Ishikawa (cell line): ENCODE measurements at regions not wholly inside any gene's neighbourhood (a gene's known extent, or its start where the extent isn't known, plus 50 kb on each side); places are given as distances from the start of the nearest gene placed in this dataset.

Source experiments
- CEBPB ChIP-seq: IDR thresholded peaks from 2 replicates; pipeline ENCODE4 v1.6.1; 2012
- CREB1 ChIP-seq: IDR thresholded peaks from 2 replicates; pipeline ENCODE4 v1.6.1; 2012; ENCODE audit warnings: low read depth
- EGR1 ChIP-seq: IDR thresholded peaks from 2 replicates; pipeline ENCODE4 v1.6.1; 2012
- EP300 ChIP-seq: IDR thresholded peaks from 2 replicates; pipeline ENCODE4 v1.6.1; 2012; ENCODE audit warnings: borderline replicate concordance
- FOXM1 ChIP-seq: IDR thresholded peaks from 2 replicates; pipeline ENCODE4 v1.6.1; 2012; ENCODE audit warnings: low read depth, borderline replicate concordance
- NFIC ChIP-seq: IDR thresholded peaks from 2 replicates; pipeline ENCODE4 v1.6.1; 2012
- RAD21 ChIP-seq: IDR thresholded peaks from 2 replicates; pipeline ENCODE4 v1.6.1; 2012; ENCODE audit warnings: low read depth
- TAF1 ChIP-seq: IDR thresholded peaks from 2 replicates; pipeline ENCODE4 v1.6.1; 2012; ENCODE audit warnings: low read depth, mild to moderate bottlenecking
- TCF12 ChIP-seq: IDR thresholded peaks from 2 replicates; pipeline ENCODE4 v1.6.1; 2012; ENCODE audit warnings: low read depth
- TEAD4 ChIP-seq: IDR thresholded peaks from 2 replicates; pipeline ENCODE4 v1.6.1; 2012
- YY1 ChIP-seq: IDR thresholded peaks from 2 replicates; pipeline ENCODE4 v1.6.1; 2012; ENCODE audit warnings: low read depth
- ZBTB7A ChIP-seq: IDR thresholded peaks from 2 replicates; pipeline ENCODE4 v1.6.1; 2012; ENCODE audit warnings: low read depth
- TF ChIP-seq, protein P1 (sequence below): IDR thresholded peaks from 2 replicates; pipeline ENCODE4 v1.6.1; 2012; ENCODE audit warnings: low read depth, mild to moderate bottlenecking
- TF ChIP-seq, protein P2 (sequence below): IDR thresholded peaks from 2 replicates; pipeline ENCODE4 v1.6.1; 2012
- TF ChIP-seq, protein P3 (sequence below): IDR thresholded peaks from 2 replicates; pipeline ENCODE4 v1.6.1; 2012

DNA sequence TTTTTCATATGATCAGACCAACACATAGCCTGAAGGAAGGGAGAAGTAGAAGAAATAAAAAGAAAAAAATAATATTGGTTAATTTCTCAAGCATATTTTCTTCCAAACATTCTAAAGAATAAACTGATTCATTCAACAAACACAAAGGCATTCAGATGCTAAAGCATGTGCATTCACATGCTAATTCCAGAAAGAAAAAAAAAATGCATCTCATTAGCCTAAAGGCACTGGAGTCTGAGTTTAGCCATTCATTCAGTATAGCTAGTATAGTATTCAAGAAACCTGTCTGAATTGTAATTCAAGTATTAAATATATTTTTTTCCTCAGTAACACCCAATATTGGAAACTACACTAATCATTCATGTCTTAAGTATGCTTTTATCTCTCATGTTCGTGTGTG is 61.0 kb upstream of the FER start:
- TF ChIP-seq, protein P1, sequence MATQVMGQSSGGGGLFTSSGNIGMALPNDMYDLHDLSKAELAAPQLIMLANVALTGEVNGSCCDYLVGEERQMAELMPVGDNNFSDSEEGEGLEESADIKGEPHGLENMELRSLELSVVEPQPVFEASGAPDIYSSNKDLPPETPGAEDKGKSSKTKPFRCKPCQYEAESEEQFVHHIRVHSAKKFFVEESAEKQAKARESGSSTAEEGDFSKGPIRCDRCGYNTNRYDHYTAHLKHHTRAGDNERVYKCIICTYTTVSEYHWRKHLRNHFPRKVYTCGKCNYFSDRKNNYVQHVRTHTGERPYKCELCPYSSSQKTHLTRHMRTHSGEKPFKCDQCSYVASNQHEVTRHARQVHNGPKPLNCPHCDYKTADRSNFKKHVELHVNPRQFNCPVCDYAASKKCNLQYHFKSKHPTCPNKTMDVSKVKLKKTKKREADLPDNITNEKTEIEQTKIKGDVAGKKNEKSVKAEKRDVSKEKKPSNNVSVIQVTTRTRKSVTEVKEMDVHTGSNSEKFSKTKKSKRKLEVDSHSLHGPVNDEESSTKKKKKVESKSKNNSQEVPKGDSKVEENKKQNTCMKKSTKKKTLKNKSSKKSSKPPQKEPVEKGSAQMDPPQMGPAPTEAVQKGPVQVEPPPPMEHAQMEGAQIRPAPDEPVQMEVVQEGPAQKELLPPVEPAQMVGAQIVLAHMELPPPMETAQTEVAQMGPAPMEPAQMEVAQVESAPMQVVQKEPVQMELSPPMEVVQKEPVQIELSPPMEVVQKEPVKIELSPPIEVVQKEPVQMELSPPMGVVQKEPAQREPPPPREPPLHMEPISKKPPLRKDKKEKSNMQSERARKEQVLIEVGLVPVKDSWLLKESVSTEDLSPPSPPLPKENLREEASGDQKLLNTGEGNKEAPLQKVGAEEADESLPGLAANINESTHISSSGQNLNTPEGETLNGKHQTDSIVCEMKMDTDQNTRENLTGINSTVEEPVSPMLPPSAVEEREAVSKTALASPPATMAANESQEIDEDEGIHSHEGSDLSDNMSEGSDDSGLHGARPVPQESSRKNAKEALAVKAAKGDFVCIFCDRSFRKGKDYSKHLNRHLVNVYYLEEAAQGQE = no peak
- no peak for TF ChIP-seq TEAD4
- TF ChIP-seq RAD21 = no peak
- no peak for TF ChIP-seq CREB1
- TF ChIP-seq FOXM1 = no peak
- TF ChIP-seq ZBTB7A = no peak
- no peak for TF ChIP-seq TAF1
- TF ChIP-seq TCF12 = no peak
- TF ChIP-seq YY1 = no peak
- TF ChIP-seq NFIC = no peak
- TF ChIP-seq, protein P2, sequence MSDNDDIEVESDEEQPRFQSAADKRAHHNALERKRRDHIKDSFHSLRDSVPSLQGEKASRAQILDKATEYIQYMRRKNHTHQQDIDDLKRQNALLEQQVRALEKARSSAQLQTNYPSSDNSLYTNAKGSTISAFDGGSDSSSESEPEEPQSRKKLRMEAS = no peak
- no peak for TF ChIP-seq EP300
- no peak for TF ChIP-seq EGR1
- TF ChIP-seq, protein P3, sequence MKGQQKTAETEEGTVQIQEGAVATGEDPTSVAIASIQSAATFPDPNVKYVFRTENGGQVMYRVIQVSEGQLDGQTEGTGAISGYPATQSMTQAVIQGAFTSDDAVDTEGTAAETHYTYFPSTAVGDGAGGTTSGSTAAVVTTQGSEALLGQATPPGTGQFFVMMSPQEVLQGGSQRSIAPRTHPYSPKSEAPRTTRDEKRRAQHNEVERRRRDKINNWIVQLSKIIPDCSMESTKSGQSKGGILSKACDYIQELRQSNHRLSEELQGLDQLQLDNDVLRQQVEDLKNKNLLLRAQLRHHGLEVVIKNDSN = no peak
- TF ChIP-seq CEBPB = no peak

DNA sequence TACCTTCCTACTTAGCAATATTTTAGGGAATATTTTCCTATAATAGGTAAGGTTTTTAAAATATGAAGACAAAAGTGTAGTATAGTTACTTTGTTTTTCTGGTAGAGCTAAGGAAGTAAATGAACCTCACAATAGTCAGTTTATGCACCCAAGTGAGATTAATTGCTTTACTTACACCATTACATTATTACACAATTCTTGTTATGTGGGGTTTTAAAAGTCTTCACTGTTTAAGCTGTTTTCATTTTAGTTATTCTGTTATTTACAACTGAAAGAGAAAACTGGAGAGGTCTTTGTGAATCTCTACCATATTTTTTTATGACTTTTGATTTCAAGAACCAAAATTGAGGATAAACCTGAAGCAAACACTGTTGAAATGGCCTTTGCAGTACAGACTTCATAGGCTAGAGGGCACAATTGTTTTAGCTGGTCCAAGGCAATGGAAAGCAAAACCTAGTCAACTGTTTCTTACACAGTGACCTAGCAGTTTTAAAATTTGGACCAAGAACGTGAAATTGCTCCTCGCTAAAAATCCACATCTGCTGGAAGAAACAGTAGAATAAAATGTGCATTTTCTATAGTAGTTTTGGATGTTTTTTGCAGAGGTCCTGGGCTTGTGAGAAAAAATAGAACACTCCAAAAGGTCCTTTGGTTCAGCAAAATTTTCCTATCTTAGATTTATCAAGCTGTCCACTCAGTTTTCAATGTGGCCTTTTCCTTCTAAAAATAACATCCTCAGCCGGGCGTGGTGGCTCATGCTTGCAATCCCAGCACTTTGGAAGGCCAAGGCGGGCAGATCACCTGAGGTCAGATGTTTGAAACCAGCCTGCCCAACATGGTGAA is 66.4 kb upstream of the FER start:
- TF ChIP-seq RAD21 (peak; percentile 86), CEBPB (0 out of 2 replicates have a peak, but pooled peaks have one; percentile 33), FOXM1 (no peak)
- TF ChIP-seq, protein P1 = no peak
- TF ChIP-seq, protein P3 = no peak

DNA sequence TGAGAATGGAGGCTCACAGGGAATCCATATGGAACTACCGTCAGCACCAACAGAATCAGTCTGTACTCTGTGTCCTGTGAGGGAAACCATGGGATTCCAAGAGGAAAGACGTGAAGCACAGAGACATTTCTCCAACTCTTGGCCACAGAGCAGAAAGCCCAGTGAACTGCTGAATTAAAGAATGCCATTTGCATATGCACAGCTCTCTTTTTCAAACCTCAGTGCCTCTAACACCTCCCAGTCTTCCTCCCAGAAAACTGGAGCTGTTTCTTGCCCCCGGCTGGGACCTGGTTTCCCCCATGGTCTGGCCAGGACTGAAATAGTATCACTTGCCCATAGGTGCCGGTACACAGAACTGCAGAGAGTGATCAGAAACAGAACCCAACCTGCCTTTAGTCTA is 69.6 kb upstream of the FER start:
- no peak for TF ChIP-seq CEBPB
- no peak for TF ChIP-seq EGR1
- TF ChIP-seq TCF12 = no peak
- TF ChIP-seq NFIC = no peak
- no peak for TF ChIP-seq EP300
- TF ChIP-seq RAD21 = no peak
- TF ChIP-seq CREB1 = no peak
- no peak for TF ChIP-seq FOXM1
- TF ChIP-seq, protein P3 = no peak
- no peak for TF ChIP-seq TAF1
- TF ChIP-seq, protein P1 = no peak
- no peak for TF ChIP-seq ZBTB7A
- TF ChIP-seq TEAD4 = no peak
- no peak for TF ChIP-seq YY1
- TF ChIP-seq, protein P2 = no peak

DNA sequence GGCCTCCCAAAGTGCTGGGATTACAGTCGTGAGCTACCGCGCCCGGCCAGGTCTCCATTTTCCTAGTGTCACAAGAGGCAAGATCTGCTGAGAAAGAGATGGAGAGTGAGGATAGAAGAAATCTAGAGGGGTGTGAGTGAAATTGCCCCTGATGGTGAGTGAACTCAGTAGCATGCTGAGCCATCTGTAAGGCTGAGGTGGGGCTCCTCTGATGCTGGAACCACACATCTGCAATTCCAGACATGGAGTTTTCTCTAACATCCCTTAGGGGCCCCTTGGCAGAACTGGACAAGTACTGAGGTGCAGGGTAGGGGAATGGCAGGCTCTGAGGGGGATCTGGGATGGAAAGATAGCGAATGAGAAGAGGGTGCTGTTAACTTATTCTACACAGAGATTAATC is 72.0 kb upstream of the FER start:
- TF ChIP-seq TEAD4 (no peak), FOXM1 (no peak), RAD21 (no peak), TAF1 (no peak), CEBPB (no peak), TCF12 (no peak), NFIC (no peak), CREB1 (no peak), EP300 (no peak), EGR1 (no peak), ZBTB7A (no peak)
- TF ChIP-seq, protein P1 = no peak
- TF ChIP-seq, protein P2 = no peak
